ENCODE measurements at regions not wholly inside any gene's neighbourhood (a gene's known extent, or its start where the extent isn't known, plus 50 kb on each side); places are given as distances from the start of the nearest gene placed in this dataset.

DNA sequence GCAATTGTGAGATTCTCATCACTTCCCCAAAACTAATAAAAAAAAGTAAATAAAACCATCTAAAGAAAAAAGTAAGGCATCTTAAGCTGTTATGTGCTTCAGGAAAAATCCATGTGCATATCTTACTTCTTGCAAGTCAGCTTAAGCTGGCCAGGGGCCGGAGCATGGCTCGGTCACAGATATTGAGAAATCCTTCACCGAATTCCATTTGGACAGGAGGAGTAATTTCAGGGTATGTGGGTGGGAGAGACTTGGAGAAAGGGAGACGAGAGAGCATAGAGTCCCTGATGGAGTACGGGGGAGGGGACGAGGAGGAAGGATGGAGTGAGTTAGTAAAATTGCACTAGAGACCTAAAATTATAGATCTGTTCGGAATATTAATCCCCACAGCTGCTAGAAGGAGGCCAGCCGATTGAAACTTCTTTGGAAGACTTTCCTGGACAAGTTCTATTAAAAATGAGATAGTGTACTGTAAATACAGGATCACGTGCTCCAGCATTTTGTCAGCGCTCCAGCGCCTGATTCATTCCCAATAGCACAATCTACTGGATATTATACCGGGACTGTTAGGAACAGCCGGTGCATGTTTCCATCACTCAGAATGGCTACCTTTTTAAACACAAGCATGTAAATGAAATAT is 438.5 kb downstream of the ZNF516 start (continued):
- TF ChIP-seq, protein P1, sequence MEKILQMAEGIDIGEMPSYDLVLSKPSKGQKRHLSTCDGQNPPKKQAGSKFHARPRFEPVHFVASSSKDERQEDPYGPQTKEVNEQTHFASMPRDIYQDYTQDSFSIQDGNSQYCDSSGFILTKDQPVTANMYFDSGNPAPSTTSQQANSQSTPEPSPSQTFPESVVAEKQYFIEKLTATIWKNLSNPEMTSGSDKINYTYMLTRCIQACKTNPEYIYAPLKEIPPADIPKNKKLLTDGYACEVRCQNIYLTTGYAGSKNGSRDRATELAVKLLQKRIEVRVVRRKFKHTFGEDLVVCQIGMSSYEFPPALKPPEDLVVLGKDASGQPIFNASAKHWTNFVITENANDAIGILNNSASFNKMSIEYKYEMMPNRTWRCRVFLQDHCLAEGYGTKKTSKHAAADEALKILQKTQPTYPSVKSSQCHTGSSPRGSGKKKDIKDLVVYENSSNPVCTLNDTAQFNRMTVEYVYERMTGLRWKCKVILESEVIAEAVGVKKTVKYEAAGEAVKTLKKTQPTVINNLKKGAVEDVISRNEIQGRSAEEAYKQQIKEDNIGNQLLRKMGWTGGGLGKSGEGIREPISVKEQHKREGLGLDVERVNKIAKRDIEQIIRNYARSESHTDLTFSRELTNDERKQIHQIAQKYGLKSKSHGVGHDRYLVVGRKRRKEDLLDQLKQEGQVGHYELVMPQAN (IDR thresholded peaks at IDR 0.05; ENCODE audit: borderline replicate concordance): no peak
- TF ChIP-seq SNRNP70 (optimal IDR thresholded peaks at IDR 0.05; ENCODE audit: low read depth, low read length) (no peak), MAFK (IDR thresholded peaks at IDR 0.05; ENCODE audit: low read length) (no peak), TSC22D4 (tag; IDR thresholded peaks at IDR 0.05) (no peak), ADNP (tag; IDR thresholded peaks at IDR 0.05) (no peak)

- no peaks in the 10 kb centered on the region for H3K36me3 ChIP-seq (ENCODE audit: control insufficient read depth, insufficient read depth, low read length)
- 0% methylated on average over 8 of the region's 9 CpGs for WGBS (ENCODE audit: insufficient coverage, low coverage, missing lambda C conversion rate)
- no peak overlapping the region for H3K4me2 ChIP-seq (ENCODE audit: insufficient read depth, low read length)
- ATAC-seq (no peak), DNase-seq (ENCODE audit: extremely low read depth in 1 of 4, low spot score in 3 of 4) (no peak), FAIRE-seq (no peak)
- intact Hi-C loops (cut with micrococcal nuclease): no loop called here
- H3K79me2 ChIP-seq (ENCODE audit: control insufficient read depth, insufficient read depth, low read length): no peaks in the 10 kb centered on the region
- no peak for TF ChIP-seq DPF2 (IDR thresholded peaks at IDR 0.05)
- H4K20me1 ChIP-seq (replicated peaks; ENCODE audit: control insufficient read depth, insufficient read depth, low read length): no peaks in the 10 kb centered on the region
- peaks cover 0 to 13% of the 10 kb centered on the region in 2 experiments; a peak in 2 of 5 replicates for H3K27me3 ChIP-seq (ENCODE audit: control insufficient read depth in 2 of 2, insufficient read depth in 2 of 2, low read length in 2 of 2)
- POLR2A ChIA-PET: interaction anchor here (0.6 kb wide), 1 partner anchor 11 kb away, joined by 3 read pairs; no protein-coding TSS in a partner anchor
- in situ Hi-C loops (cut with MboI): no loop called here
- no peaks in the 10 kb centered on the region for H3K9me3 ChIP-seq (replicated peaks; ENCODE audit: control insufficient read depth, insufficient read depth, low read depth, low read length)
- H3K27ac ChIP-seq (ENCODE audit: extremely low read depth, low read depth, low read length): no peak overlapping the region
- no peak overlapping the region for H3K9ac ChIP-seq (ENCODE audit: insufficient read depth in 1 of 2, low read depth in 2 of 2, low read length in 2 of 2)
- H3K4me3 ChIP-seq: no peak overlapping the region
- no peaks in the 10 kb centered on the region for H3K4me1 ChIP-seq (replicated peaks in 1 of 2; ENCODE audit: control insufficient read depth in 2 of 2, insufficient read depth in 2 of 2, low read length in 2 of 2)
- H2AFZ ChIP-seq (ENCODE audit: low read depth, low read length): no peak overlapping the region
- CTCF ChIA-PET (ENCODE audit: low intra/inter-chr PET ratio): no interaction called here
- H3K9me1 ChIP-seq (ENCODE audit: control insufficient read depth, insufficient read depth, low read length): no peaks in the 10 kb centered on the region
- BruUV-seq (replicated peaks): no TSS peak
These were observed 439.5 kb downstream of the ZNF516 start for GRCh38 chr18:76055578-76055977.

Measured in K562 (cell line).